Mucosa of rectum (tissue), 2 donors: ENCODE measurements at regions not wholly inside any gene's neighbourhood (a gene's known extent, or its start where the extent isn't known, plus 50 kb on each side); places are given as distances from the start of the nearest gene placed in this dataset.

Source experiments
- H3K27ac ChIP-seq, 2 donors: one replicate each; pipeline ENCODE4 v1.7.0; 2013; ENCODE audit warnings: inconsistent platforms in 2 of 2, low read depth in 2 of 2, low read length in 2 of 2
- H3K27me3 ChIP-seq, 2 donors: one replicate each; pipeline ENCODE4 v1.7.0; 2013; ENCODE audit warnings: low read length in 2 of 2; ENCODE audit not compliant: control insufficient read depth in 2 of 2, insufficient read depth in 2 of 2
- H3K36me3 ChIP-seq, 2 donors: one replicate each; pipeline ENCODE4 v1.7.0; 2013; ENCODE audit warnings: low read length in 2 of 2; ENCODE audit not compliant: control insufficient read depth in 2 of 2, insufficient read depth in 2 of 2
- H3K4me1 ChIP-seq, 2 donors: one replicate each; pipeline ENCODE4 v1.7.0; 2013; ENCODE audit warnings: low read length in 2 of 2, mild to moderate bottlenecking in 1 of 2; ENCODE audit not compliant: control insufficient read depth in 2 of 2, insufficient read depth in 2 of 2
- H3K4me3 ChIP-seq, 2 donors: one replicate each; pipeline ENCODE4 v1.7.0; 2013; ENCODE audit warnings: low read length in 2 of 2
- H3K9ac ChIP-seq, 2 donors: one replicate each; pipeline ENCODE4 v1.7.0; 2013; ENCODE audit warnings: low read length in 2 of 2, low read depth in 1 of 2, mild to moderate bottlenecking in 1 of 2
- H3K9me3 ChIP-seq, 2 donors: one replicate each; pipeline ENCODE4 v1.7.0; 2013; ENCODE audit warnings: low read length in 2 of 2; ENCODE audit not compliant: control insufficient read depth in 2 of 2
- donor health status: healthy.
- donor health status: Normal muscosa, but diverticular disease.

GRCh38 chr10:128206676-128207075, 80.5 kb upstream of the MKI67 start:
- Histone ChIP-seq H3K9me3 (no peaks in the 10 kb centered on the region), H3K27ac (no peak overlapping the region), H3K4me1 (peaks cover 0 to 3% of the 10 kb centered on the region in 2 donors), H3K9ac (no peak overlapping the region), H3K27me3 (peaks cover 0 to 2% of the 10 kb centered on the region in 2 donors), H3K4me3 (no peak overlapping the region), H3K36me3 (no peaks in the 10 kb centered on the region)

GRCh38 chr10:128209862-128210214, 83.6 kb upstream of the MKI67 start:
- Histone ChIP-seq H3K36me3 (no peaks in the 10 kb centered on the region), H3K9me3 (no peaks in the 10 kb centered on the region), H3K4me1 (peaks cover 3% of the 10 kb centered on the region in 2 donors), H3K4me3 (peak overlapping the region in 1 of 2 donors; percentile 50), H3K9ac (no peak overlapping the region), H3K27me3 (peaks cover 0 to 2% of the 10 kb centered on the region in 2 donors), H3K27ac (no peak overlapping the region)

- Histone ChIP-seq H3K36me3 (no peaks in the 10 kb centered on the region), H3K9ac (peak overlapping the region; percentile 52 to 71), H3K4me3 (peak overlapping the region; percentile 70 to 72), H3K27ac (peak overlapping the region in 1 of 2 donors; percentile 48), H3K27me3 (peaks cover 0 to 2% of the 10 kb centered on the region in 2 donors), H3K9me3 (no peaks in the 10 kb centered on the region), H3K4me1 (peaks cover 3% of the 10 kb centered on the region in 2 donors)
These were observed 84.2 kb upstream of the MKI67 start for GRCh38 chr10:128210215-128211063.

GRCh38 chr10:128211064-128211504, 84.9 kb upstream of the MKI67 start:
- Histone ChIP-seq H3K4me1 (peaks cover 3% of the 10 kb centered on the region in 2 donors), H3K4me3 (no peak overlapping the region), H3K9ac (no peak overlapping the region), H3K27ac (peak overlapping the region in 1 of 2 donors; percentile 48), H3K36me3 (no peaks in the 10 kb centered on the region), H3K9me3 (no peaks in the 10 kb centered on the region), H3K27me3 (peaks cover 0 to under 1% of the 10 kb centered on the region in 2 donors)

- Histone ChIP-seq H3K27me3 (no peaks in the 10 kb centered on the region), H3K4me1 (peaks cover 3% of the 10 kb centered on the region in 2 donors), H3K9ac (no peak overlapping the region), H3K4me3 (peak overlapping the region in 1 of 2 donors; percentile 60), H3K27ac (no peak overlapping the region), H3K9me3 (no peaks in the 10 kb centered on the region), H3K36me3 (no peaks in the 10 kb centered on the region)
These were observed 85.9 kb upstream of the MKI67 start for GRCh38 chr10:128211953-128212727.

- H3K27me3 ChIP-seq = no peaks in the 10 kb centered on the region
These were observed 86.9 kb upstream of the MKI67 start for GRCh38 chr10:128213156-128213555.

GRCh38 chr10:128215733-128216132, 89.5 kb upstream of the MKI67 start:
- no peaks in the 10 kb centered on the region for H3K27me3 ChIP-seq
- H3K36me3 ChIP-seq = no peaks in the 10 kb centered on the region
- no peaks in the 10 kb centered on the region for H3K9me3 ChIP-seq
- H3K4me3 ChIP-seq = no peak overlapping the region
- no peak overlapping the region for H3K27ac ChIP-seq
- peaks cover 0 to 6% of the 10 kb centered on the region in 2 donors for H3K4me1 ChIP-seq
- H3K9ac ChIP-seq = no peak overlapping the region

More at GRCh38 chr10:128213156-128213555, 86.9 kb upstream of the MKI67 start:
- H3K4me1 ChIP-seq = peaks cover 3% of the 10 kb centered on the region in 2 donors
- H3K9me3 ChIP-seq = no peaks in the 10 kb centered on the region
- no peaks in the 10 kb centered on the region for H3K36me3 ChIP-seq
- H3K4me3 ChIP-seq = no peak overlapping the region
- no peak overlapping the region for H3K9ac ChIP-seq
- no peak overlapping the region for H3K27ac ChIP-seq

GRCh38 chr10:128217136-128217535, 90.9 kb upstream of the MKI67 start:
- Histone ChIP-seq H3K27me3 (no peaks in the 10 kb centered on the region), H3K27ac (no peak overlapping the region), H3K4me1 (peaks cover 0 to 5% of the 10 kb centered on the region in 2 donors), H3K9me3 (no peaks in the 10 kb centered on the region), H3K4me3 (no peak overlapping the region), H3K36me3 (no peaks in the 10 kb centered on the region), H3K9ac (no peak overlapping the region)

GRCh38 chr10:128218161-128218560, 91.9 kb upstream of the MKI67 start:
- H3K9ac ChIP-seq = no peak overlapping the region
- H3K4me3 ChIP-seq = no peak overlapping the region
- H3K27me3 ChIP-seq = no peaks in the 10 kb centered on the region
- no peaks in the 10 kb centered on the region for H3K36me3 ChIP-seq
- H3K27ac ChIP-seq = no peak overlapping the region
- H3K9me3 ChIP-seq = no peaks in the 10 kb centered on the region
- H3K4me1 ChIP-seq = peaks cover 0 to 4% of the 10 kb centered on the region in 2 donors

- Histone ChIP-seq H3K27ac (no peak overlapping the region), H3K9me3 (no peaks in the 10 kb centered on the region), H3K27me3 (no peaks in the 10 kb centered on the region)
These were observed 93.1 kb upstream of the MKI67 start for GRCh38 chr10:128219295-128219694.

More at GRCh38 chr10:128219295-128219694, 93.1 kb upstream of the MKI67 start:
- Histone ChIP-seq H3K4me1 (peaks cover 0 to 4% of the 10 kb centered on the region in 2 donors), H3K9ac (no peak overlapping the region), H3K36me3 (no peaks in the 10 kb centered on the region), H3K4me3 (no peak overlapping the region)
